ENCODE measurements at regions not wholly inside any gene's neighbourhood (a gene's known extent, or its start where the extent isn't known, plus 50 kb on each side); places are given as distances from the start of the nearest gene placed in this dataset.
A peak's percentile ranks its signal among the peaks of the same experiment; 100 is the strongest.

- Mint-ChIP-seq H3K36me3 (ENCODE audit: insufficient read depth, unreplicated experiment) (peaks cover 31% of the 10 kb centered on the region), H3K9me3 (ENCODE audit: unreplicated experiment) (peaks cover 33% of the 10 kb centered on the region), H3K27ac (ENCODE audit: unreplicated experiment) (no peak overlapping the region), H3K4me3 (ENCODE audit: unreplicated experiment) (peak overlapping the region; percentile 22), H3K4me1 (ENCODE audit: low read depth, unreplicated experiment) (peaks cover 13% of the 10 kb centered on the region), H3K27me3 (ENCODE audit: insufficient read depth, unreplicated experiment) (no peaks in the 10 kb centered on the region)
- H3K4me3 ChIP-seq (ENCODE audit: low read depth, low read length), result no peak overlapping the region
- TF ChIP-seq, protein P1, sequence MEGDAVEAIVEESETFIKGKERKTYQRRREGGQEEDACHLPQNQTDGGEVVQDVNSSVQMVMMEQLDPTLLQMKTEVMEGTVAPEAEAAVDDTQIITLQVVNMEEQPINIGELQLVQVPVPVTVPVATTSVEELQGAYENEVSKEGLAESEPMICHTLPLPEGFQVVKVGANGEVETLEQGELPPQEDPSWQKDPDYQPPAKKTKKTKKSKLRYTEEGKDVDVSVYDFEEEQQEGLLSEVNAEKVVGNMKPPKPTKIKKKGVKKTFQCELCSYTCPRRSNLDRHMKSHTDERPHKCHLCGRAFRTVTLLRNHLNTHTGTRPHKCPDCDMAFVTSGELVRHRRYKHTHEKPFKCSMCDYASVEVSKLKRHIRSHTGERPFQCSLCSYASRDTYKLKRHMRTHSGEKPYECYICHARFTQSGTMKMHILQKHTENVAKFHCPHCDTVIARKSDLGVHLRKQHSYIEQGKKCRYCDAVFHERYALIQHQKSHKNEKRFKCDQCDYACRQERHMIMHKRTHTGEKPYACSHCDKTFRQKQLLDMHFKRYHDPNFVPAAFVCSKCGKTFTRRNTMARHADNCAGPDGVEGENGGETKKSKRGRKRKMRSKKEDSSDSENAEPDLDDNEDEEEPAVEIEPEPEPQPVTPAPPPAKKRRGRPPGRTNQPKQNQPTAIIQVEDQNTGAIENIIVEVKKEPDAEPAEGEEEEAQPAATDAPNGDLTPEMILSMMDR (IDR thresholded peaks at IDR 0.05; ENCODE audit: insufficient read depth in 1 of 2, low read depth in 1 of 2, low read length in 1 of 2, severe bottlenecking in 1 of 2, unreplicated experiment in 1 of 2), result no peak
- ChIA-PET POLR2A (no interaction called here), CTCF (no interaction called here)
- no peak for DNase-seq
- no TSS peak for BruUV-seq (replicated peaks)
- no peaks in the 10 kb centered on the region for H3K27me3 ChIP-seq (replicated peaks; ENCODE audit: control insufficient read depth, insufficient read depth, low read length)
- peaks cover 38% of the 10 kb centered on the region for H3K4me1 ChIP-seq
- no peaks in the 10 kb centered on the region for H3K36me3 ChIP-seq (ENCODE audit: control insufficient read depth, insufficient read depth, low read length)
- peaks cover 44% of the 10 kb centered on the region for H3K9me3 ChIP-seq
- intact Hi-C loops (cut with micrococcal nuclease; ENCODE audit: unreplicated experiment), result loop anchor here (5.0 to 10.0 kb wide), 2 partner anchors 131 kb away; no protein-coding TSS in a partner anchor
Measured at GRCh38 chr10:85413570-85413969, 953.0 kb downstream of the GRID1 start.

- Histone ChIP-seq H3K4me3 (ENCODE audit: low read depth, low read length) (no peak overlapping the region), H3K9me3 (no peaks in the 10 kb centered on the region; the same call in 1 of the 2 replicates), H3K27me3 (replicated peaks; ENCODE audit: control insufficient read depth, insufficient read depth, low read length) (no peaks in the 10 kb centered on the region), H3K4me1 (no peaks in the 10 kb centered on the region), H3K36me3 (ENCODE audit: control insufficient read depth, insufficient read depth, low read length) (no peaks in the 10 kb centered on the region)
- Mint-ChIP-seq H3K36me3 (ENCODE audit: insufficient read depth, unreplicated experiment) (no peaks in the 10 kb centered on the region), H3K27me3 (ENCODE audit: insufficient read depth, unreplicated experiment) (no peaks in the 10 kb centered on the region), H3K4me1 (ENCODE audit: low read depth, unreplicated experiment) (no peaks in the 10 kb centered on the region), H3K4me3 (ENCODE audit: unreplicated experiment) (no peak overlapping the region), H3K9me3 (ENCODE audit: unreplicated experiment) (peaks cover 9% of the 10 kb centered on the region), H3K27ac (ENCODE audit: unreplicated experiment) (no peak overlapping the region)
- ChIA-PET CTCF (no interaction called here), POLR2A (no interaction called here)
- DNase-seq, result no peak
- intact Hi-C loops (cut with micrococcal nuclease; ENCODE audit: unreplicated experiment), result no loop called here
- TF ChIP-seq, protein P1 (IDR thresholded peaks at IDR 0.05; ENCODE audit: insufficient read depth in 1 of 2, low read depth in 1 of 2, low read length in 1 of 2, severe bottlenecking in 1 of 2, unreplicated experiment in 1 of 2), result no peak
- no TSS peak for BruUV-seq (replicated peaks)
Measured at GRCh38 chr10:85420501-85421191, 945.9 kb downstream of the GRID1 start.

DNA sequence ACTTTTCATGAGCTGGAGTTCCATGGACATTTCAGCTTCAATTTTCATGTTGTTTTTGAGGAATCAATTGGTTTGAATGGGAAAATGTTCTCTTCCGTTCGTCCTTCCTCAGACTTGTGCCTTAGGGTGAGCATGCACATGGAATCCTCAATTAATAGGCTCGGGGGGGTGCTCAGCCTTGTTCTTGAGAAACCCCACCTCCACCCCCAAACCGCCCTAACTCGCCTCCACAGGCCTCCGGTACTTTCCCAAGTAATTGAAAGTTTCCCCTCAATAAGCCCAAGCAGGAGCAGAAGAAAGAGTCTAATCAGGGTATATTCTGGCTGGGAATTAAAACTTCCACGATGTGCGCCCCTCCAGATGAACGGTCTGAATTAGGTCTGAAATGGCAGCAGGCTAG, 945.2 kb downstream of the GRID1 start:
- no peak for DNase-seq
- no peak overlapping the region for H3K4me3 Mint-ChIP-seq (ENCODE audit: unreplicated experiment)
- ChIA-PET POLR2A (no interaction called here), CTCF (no interaction called here)
- no peak overlapping the region for H3K4me3 ChIP-seq (ENCODE audit: low read depth, low read length)
- BruUV-seq (replicated peaks), result no TSS peak
- no peaks in the 10 kb centered on the region for H3K27me3 Mint-ChIP-seq (ENCODE audit: insufficient read depth, unreplicated experiment)
- no peaks in the 10 kb centered on the region for H3K36me3 Mint-ChIP-seq (ENCODE audit: insufficient read depth, unreplicated experiment)
- H3K27me3 ChIP-seq (replicated peaks; ENCODE audit: control insufficient read depth, insufficient read depth, low read length), result no peaks in the 10 kb centered on the region
- H3K9me3 Mint-ChIP-seq (ENCODE audit: unreplicated experiment), result peaks cover 10% of the 10 kb centered on the region
- no peaks in the 10 kb centered on the region; the same call in 1 of the 2 replicates for H3K9me3 ChIP-seq
- intact Hi-C loops (cut with micrococcal nuclease; ENCODE audit: unreplicated experiment), result no loop called here
- no peaks in the 10 kb centered on the region for H3K4me1 ChIP-seq
- no peak overlapping the region for H3K27ac Mint-ChIP-seq (ENCODE audit: unreplicated experiment)
- H3K4me1 Mint-ChIP-seq (ENCODE audit: low read depth, unreplicated experiment), result no peaks in the 10 kb centered on the region
- TF ChIP-seq, protein P1 (IDR thresholded peaks at IDR 0.05; ENCODE audit: insufficient read depth in 1 of 2, low read depth in 1 of 2, low read length in 1 of 2, severe bottlenecking in 1 of 2, unreplicated experiment in 1 of 2), result no peak
- H3K36me3 ChIP-seq (ENCODE audit: control insufficient read depth, insufficient read depth, low read length), result no peaks in the 10 kb centered on the region

All from Caco-2 (cell line).